ENCODE measurements at regions not wholly inside any gene's neighbourhood (a gene's known extent, or its start where the extent isn't known, plus 50 kb on each side); places are given as distances from the start of the nearest gene placed in this dataset.

DNA sequence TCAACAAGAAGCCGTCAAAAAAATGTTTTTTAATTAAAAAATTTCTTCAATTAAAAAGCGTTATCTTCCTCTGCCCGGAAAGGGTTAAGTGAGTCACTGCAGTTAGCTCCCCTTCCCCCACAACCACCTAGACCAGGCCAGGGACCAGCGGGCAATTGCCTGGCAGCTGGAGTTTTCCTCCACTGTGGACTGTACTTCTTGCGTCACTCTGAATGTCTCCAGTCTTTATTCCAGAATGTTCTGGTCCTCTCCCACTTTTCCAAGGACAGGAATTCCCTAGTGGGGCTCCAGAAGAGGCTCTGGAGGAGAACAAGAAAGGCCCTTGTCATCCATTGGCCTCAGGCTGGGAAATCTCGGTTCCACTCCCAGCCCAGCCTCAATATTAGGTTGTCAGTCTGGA is 114.0 kb downstream of the C9orf50 start:
- Histone ChIP-seq H3K9me3 (ENCODE audit: control insufficient read depth in 4 of 4, insufficient read depth in 3 of 4, low read length in 3 of 4) (peaks cover 0 to 2% (median under 1%) of the 10 kb centered on the region in 4 donors), H3K9ac (ENCODE audit: insufficient read depth in 1 of 2, low read length in 2 of 2) (no peak overlapping the region), H3K4me3 (no peak overlapping the region), H3K36me3 (ENCODE audit: control insufficient read depth in 4 of 4, insufficient read depth in 4 of 4, low read length in 4 of 4) (peaks cover 0 to 11% (median under 1%) of the 10 kb centered on the region in 4 donors), H3K4me1 (ENCODE audit: control insufficient read depth in 5 of 5, insufficient read depth in 5 of 5, low read length in 5 of 5) (peaks cover 0 to 13% (median 2%) of the 10 kb centered on the region in 5 donors), H3K27me3 (ENCODE audit: control insufficient read depth in 3 of 3, insufficient read depth in 3 of 3, low read length in 2 of 3) (no peaks in the 10 kb centered on the region), H3K27ac (ENCODE audit: low read depth in 1 of 2, low read length in 1 of 2) (no peak overlapping the region)
- TF ChIP-seq, protein P1, sequence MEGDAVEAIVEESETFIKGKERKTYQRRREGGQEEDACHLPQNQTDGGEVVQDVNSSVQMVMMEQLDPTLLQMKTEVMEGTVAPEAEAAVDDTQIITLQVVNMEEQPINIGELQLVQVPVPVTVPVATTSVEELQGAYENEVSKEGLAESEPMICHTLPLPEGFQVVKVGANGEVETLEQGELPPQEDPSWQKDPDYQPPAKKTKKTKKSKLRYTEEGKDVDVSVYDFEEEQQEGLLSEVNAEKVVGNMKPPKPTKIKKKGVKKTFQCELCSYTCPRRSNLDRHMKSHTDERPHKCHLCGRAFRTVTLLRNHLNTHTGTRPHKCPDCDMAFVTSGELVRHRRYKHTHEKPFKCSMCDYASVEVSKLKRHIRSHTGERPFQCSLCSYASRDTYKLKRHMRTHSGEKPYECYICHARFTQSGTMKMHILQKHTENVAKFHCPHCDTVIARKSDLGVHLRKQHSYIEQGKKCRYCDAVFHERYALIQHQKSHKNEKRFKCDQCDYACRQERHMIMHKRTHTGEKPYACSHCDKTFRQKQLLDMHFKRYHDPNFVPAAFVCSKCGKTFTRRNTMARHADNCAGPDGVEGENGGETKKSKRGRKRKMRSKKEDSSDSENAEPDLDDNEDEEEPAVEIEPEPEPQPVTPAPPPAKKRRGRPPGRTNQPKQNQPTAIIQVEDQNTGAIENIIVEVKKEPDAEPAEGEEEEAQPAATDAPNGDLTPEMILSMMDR (IDR thresholded peaks at IDR 0.05; ENCODE audit: control extremely low read depth, extremely low read depth), result no peak
- DNase-seq (peak in 1 of 3 donors; percentile 57), ATAC-seq (ENCODE audit: insufficient read depth, low FRiP score) (no peak)
- 62 to 74% methylated on average over 6 of the region's 6 CpGs for WGBS, 2 donors

DNA sequence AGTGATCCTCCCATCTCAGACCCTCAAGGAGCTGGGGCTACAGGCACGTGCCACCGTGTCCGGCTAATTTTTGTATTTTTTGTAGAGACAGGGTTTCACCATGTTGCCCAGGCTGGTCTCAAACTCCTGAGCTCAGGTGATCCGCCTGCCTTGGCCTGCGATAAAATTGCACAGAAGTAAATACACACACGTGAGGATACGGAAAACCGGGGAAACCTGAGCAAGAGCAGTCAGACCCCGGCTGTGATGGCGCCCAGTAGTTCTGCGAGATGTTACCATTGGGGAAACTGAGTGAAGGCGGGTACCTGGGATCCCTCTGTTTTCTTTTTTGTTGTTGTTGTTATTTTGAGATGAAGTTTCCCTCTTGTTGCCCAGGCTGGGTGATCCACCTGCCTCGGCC is 114.9 kb downstream of the C9orf50 start:
- DNase-seq (no peak), ATAC-seq (ENCODE audit: insufficient read depth, low FRiP score) (no peak)
- peaks cover 0 to 13% (median 2%) of the 10 kb centered on the region in 5 donors for H3K4me1 ChIP-seq (ENCODE audit: control insufficient read depth in 5 of 5, insufficient read depth in 5 of 5, low read length in 5 of 5)
- TF ChIP-seq, protein P1 (IDR thresholded peaks at IDR 0.05; ENCODE audit: control extremely low read depth, extremely low read depth), result no peak
- no peak overlapping the region for H3K27ac ChIP-seq (ENCODE audit: low read depth in 1 of 2, low read length in 1 of 2)
- peaks cover 0 to 2% (median under 1%) of the 10 kb centered on the region in 4 donors for H3K9me3 ChIP-seq (ENCODE audit: control insufficient read depth in 4 of 4, insufficient read depth in 3 of 4, low read length in 3 of 4)
- H3K36me3 ChIP-seq (ENCODE audit: control insufficient read depth in 4 of 4, insufficient read depth in 4 of 4, low read length in 4 of 4), result peaks cover 0 to 11% (median under 1%) of the 10 kb centered on the region in 4 donors
- no peak overlapping the region for H3K4me3 ChIP-seq
- H3K9ac ChIP-seq (ENCODE audit: insufficient read depth in 1 of 2, low read length in 2 of 2), result no peak overlapping the region
- WGBS, 2 donors, result 93 to 97% methylated on average over 13 of the region's 13 CpGs
- no peaks in the 10 kb centered on the region for H3K27me3 ChIP-seq (ENCODE audit: control insufficient read depth in 3 of 3, insufficient read depth in 3 of 3, low read length in 2 of 3)

DNA sequence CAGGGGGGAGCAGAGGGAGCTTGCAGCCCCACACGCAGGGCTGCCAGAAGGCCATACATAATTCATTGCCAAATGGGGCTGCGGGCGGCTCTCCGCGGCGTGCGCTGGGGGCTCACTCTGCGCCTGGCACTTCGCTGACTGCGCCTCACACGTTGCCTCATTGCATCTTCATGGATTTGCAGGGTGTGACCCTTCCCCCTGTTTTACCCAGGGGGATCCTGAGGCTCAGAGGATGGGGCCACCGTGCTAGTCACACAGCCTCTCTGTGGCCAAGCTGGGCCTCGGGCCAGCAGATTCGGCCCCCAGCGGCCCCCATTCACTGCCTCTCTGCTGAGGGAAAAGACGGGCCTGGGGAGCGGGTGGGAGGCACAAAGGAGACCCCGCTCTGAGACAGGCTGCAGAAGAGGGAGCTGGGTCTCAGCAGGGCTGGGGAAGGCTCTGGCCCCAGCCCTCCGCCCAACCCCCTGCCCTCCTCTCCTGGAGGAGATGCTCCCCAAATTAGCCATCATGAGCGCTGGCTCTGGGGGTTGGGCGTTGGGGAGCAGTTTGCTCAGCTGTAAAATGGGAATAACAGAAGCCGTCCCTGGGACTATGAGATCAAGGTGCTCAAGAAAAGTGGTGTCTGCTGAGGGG is 115.5 kb downstream of the C9orf50 start:
- WGBS, 2 donors, result 89 to 91% methylated on average over 22 of the region's 22 CpGs
- peaks cover 0 to 11% (median under 1%) of the 10 kb centered on the region in 4 donors for H3K36me3 ChIP-seq (ENCODE audit: control insufficient read depth in 4 of 4, insufficient read depth in 4 of 4, low read length in 4 of 4)
- no peaks in the 10 kb centered on the region for H3K27me3 ChIP-seq (ENCODE audit: control insufficient read depth in 3 of 3, insufficient read depth in 3 of 3, low read length in 2 of 3)
- H3K9me3 ChIP-seq (ENCODE audit: control insufficient read depth in 4 of 4, insufficient read depth in 3 of 4, low read length in 3 of 4), result peaks cover 0 to 2% (median under 1%) of the 10 kb centered on the region in 4 donors
- TF ChIP-seq, protein P1 (IDR thresholded peaks at IDR 0.05; ENCODE audit: control extremely low read depth, extremely low read depth), result no peak
- H3K4me1 ChIP-seq (ENCODE audit: control insufficient read depth in 5 of 5, insufficient read depth in 5 of 5, low read length in 5 of 5), result peaks cover 0 to 16% (median 2%) of the 10 kb centered on the region in 5 donors
- ATAC-seq (ENCODE audit: insufficient read depth, low FRiP score), result no peak
- no peak overlapping the region for H3K9ac ChIP-seq (ENCODE audit: insufficient read depth in 1 of 2, low read length in 2 of 2)
- no peak overlapping the region for H3K27ac ChIP-seq (ENCODE audit: low read depth in 1 of 2, low read length in 1 of 2)
- H3K4me3 ChIP-seq, result no peak overlapping the region
- DNase-seq, result peak in 2 of 3 donors; percentile 33 to 64

Measured in lung (tissue), 11 donors.